SK-N-SH (cell line): ENCODE measurements at regions not wholly inside any gene's neighbourhood (a gene's known extent, or its start where the extent isn't known, plus 50 kb on each side); places are given as distances from the start of the nearest gene placed in this dataset.
"Not testable (repeated sequence)": the region's sequence is repeated elsewhere in the genome, so short reads cannot be mapped to it uniquely, and the experiment has no call there.

Experiments
- CTCF ChIA-PET: fragments of 300-600, 350-600 bp; formaldehyde crosslinking; extraction: SDS; loops from one replicate; lab custom pipeline; 2021; lab: Yijun Ruan, JAX
- POLR2A ChIA-PET: fragments of 350-600 bp; sonication (Branson Sonifier 250); formaldehyde crosslinking; extraction: SDS; loops from one replicate; lab custom pipeline; 2020; ENCODE audit warnings: antibody characterized with exemption, inconsistent platforms; lab: Yijun Ruan, JAX
- DNase-seq: peaks from one replicate; pipeline ENCODE4 v3.0.0; 2012
- H2AFZ ChIP-seq: fragments of 200-600 bp; sonication (generic); 2 replicates; pipeline ENCODE4 v1.8.1; 2016; ENCODE audit warnings: antibody characterized with exemption, mild to moderate bottlenecking, low read depth
- H3F3A ChIP-seq: fragments of 200-600 bp; sonication (generic); replicated peaks from 2 replicates; pipeline ENCODE3; 2016; ENCODE audit warnings: antibody characterized with exemption, mild to moderate bottlenecking; ENCODE audit not compliant: insufficient read depth
- H3K27ac ChIP-seq, 2 experiments: fragments of 200-500 bp in 1 of 2; fragments of 200-600 bp in 1 of 2; sonication (Bioruptor generic) in 1 of 2; sonication (generic), shearing (Covaris generic) in 1 of 2; 2 replicates each; pipeline versions ENCODE4 v1.5.1 to v1.6.1; 2014 to 2016; ENCODE audit warnings: low read depth in 2 of 2, inconsistent platforms in 1 of 2, low read length in 1 of 2, mild to moderate bottlenecking in 1 of 2, mixed read lengths in 1 of 2
- H3K27me3 ChIP-seq: fragments of 200-600 bp; sonication (generic), shearing (Covaris generic); 2 replicates; pipeline ENCODE4 v1.6.1; 2016; ENCODE audit warnings: mixed run types; ENCODE audit not compliant: insufficient read depth
- H3K36me3 ChIP-seq, 2 experiments: fragments of 200-500 bp in 1 of 2; fragments of 200-600 bp in 1 of 2; sonication (Bioruptor generic) in 1 of 2; sonication (generic) in 1 of 2; replicated peaks in 1 of 2; 2 replicates each; pipeline versions ENCODE3 to v1.5.1; 2014 to 2016; ENCODE audit warnings: low read length in 1 of 2, mild to moderate bottlenecking in 1 of 2; ENCODE audit not compliant: insufficient read depth in 2 of 2, control insufficient read depth in 1 of 2
- H3K4me1 ChIP-seq, 2 experiments: fragments of 200-500 bp in 1 of 2; fragments of 200-600 bp in 1 of 2; sonication (Bioruptor generic) in 1 of 2; sonication (generic), shearing (Covaris generic) in 1 of 2; 2 replicates each; pipeline versions ENCODE4 v1.5.1 to v1.6.1; 2014 to 2016; ENCODE audit warnings: low read depth in 1 of 2, low read length in 1 of 2, mixed run types in 1 of 2; ENCODE audit not compliant: insufficient read depth in 2 of 2, control insufficient read depth in 1 of 2
- H3K4me2 ChIP-seq: fragments of 200-600 bp; sonication (generic), shearing (Covaris generic); 2 replicates; pipeline ENCODE4 v1.6.1; 2017; ENCODE audit warnings: mixed run types
- H3K4me3 ChIP-seq, 2 experiments: fragments of 200-500 bp in 1 of 2; fragments of 200-600 bp in 1 of 2; sonication (Bioruptor generic) in 1 of 2; sonication (generic), shearing (Covaris generic) in 1 of 2; 2 replicates each; pipeline versions ENCODE4 v1.5.1 to v1.8.1; 2014 to 2016; ENCODE audit warnings: low read depth in 2 of 2, inconsistent platforms in 1 of 2, low read length in 1 of 2, mild to moderate bottlenecking in 1 of 2, mixed read lengths in 1 of 2, moderate library complexity in 1 of 2
- H3K79me2 ChIP-seq: fragments of 200-600 bp; sonication (generic); 2 replicates; pipeline ENCODE4 v1.8.1; 2017; ENCODE audit warnings: mild to moderate bottlenecking; ENCODE audit not compliant: insufficient read depth
- H3K9ac ChIP-seq: fragments of 200-600 bp; sonication (generic); 2 replicates; pipeline ENCODE4 v1.6.1; 2017; ENCODE audit warnings: mixed run types
- H3K9me2 ChIP-seq: fragments of 200-600 bp; sonication (generic); 2 replicates; pipeline ENCODE4 v1.6.1; 2017; ENCODE audit warnings: mixed run types
- H3K9me3 ChIP-seq: fragments of 200-600 bp; sonication (generic); 2 replicates; pipeline ENCODE4 v1.6.1; 2017; ENCODE audit warnings: mixed run types, mild to moderate bottlenecking, moderate library complexity
- H4K20me1 ChIP-seq: fragments of 200-600 bp; sonication (generic); 2 replicates; pipeline ENCODE4 v1.6.1; 2017; ENCODE audit warnings: mild to moderate bottlenecking, mixed run types; ENCODE audit not compliant: insufficient read depth
- WGBS: methylation state at CpG from one replicate; pipeline ENCODE4 v1.1.6; 2017; ENCODE audit warnings: low lambda C conversion rate; 5-methylcytosine and 5-hydroxymethylcytosine counted together

DNA sequence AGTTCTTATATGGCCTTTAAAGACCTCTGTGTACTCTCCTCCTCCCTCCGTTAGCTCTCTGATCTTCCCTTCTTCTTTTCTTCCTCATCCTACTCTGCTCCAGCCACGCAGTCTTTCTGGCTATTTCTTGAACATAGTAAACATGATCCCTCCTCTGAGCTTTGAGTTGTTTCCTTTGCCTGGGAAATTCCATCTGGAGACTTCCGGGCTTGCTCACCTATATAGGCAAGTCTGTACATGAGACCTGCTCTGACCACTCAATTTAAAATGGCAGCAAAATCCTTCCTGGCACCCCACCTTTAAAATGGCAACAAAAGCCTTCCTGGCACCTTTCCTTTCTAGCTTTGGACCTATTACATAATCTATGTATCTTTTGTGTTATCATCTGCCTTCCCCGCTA is 517.6 kb downstream of the TTLL7 start:
- H3K79me2 ChIP-seq, H3K27me3 ChIP-seq, H3K4me2 ChIP-seq, H4K20me1 ChIP-seq, H3K9ac ChIP-seq, H2AFZ ChIP-seq, H3K9me2 ChIP-seq, POLR2A ChIA-PET, H3K27ac ChIP-seq, H3K4me1 ChIP-seq, H3K4me3 ChIP-seq, H3K9me3 ChIP-seq, H3F3A ChIP-seq, H3K36me3 ChIP-seq, DNase-seq, CTCF ChIA-PET: not testable (repeated sequence)
- 68% methylated on average over 3 of the region's 4 CpGs for WGBS

- H2AFZ ChIP-seq, H3K9ac ChIP-seq, H3K4me3 ChIP-seq, H4K20me1 ChIP-seq, H3F3A ChIP-seq, H3K4me1 ChIP-seq, CTCF ChIA-PET, POLR2A ChIA-PET, H3K9me2 ChIP-seq, DNase-seq, H3K27me3 ChIP-seq, H3K27ac ChIP-seq, H3K36me3 ChIP-seq, H3K4me2 ChIP-seq, H3K9me3 ChIP-seq, H3K79me2 ChIP-seq: not testable (repeated sequence)
- WGBS, result 44% methylated on average over 5 of the region's 5 CpGs
Observed at GRCh38 chr1:83479591-83480239, 519.2 kb downstream of the TTLL7 start.

DNA sequence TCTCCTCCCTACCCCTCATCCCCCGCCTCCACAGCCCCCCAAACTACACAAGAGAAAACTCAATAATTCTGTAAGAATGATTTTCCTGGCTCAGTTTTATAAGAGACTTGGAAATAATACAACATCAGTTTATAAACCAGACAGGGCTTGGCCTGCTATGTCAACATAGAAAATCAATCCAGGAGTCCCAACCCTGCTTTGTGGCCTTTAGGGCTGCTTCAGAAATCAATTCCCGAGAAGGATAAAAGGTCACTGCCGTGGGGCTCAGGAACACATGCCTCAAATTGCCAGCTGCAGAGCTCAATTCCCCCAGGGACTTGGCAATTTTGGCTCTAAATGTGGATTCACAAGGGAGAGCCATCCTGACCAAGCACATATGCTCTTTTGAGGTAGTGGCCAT is 520.8 kb downstream of the TTLL7 start:
- H3K79me2 ChIP-seq, H3K4me1 ChIP-seq, H3K27me3 ChIP-seq, H2AFZ ChIP-seq, H3K4me2 ChIP-seq, H3K27ac ChIP-seq, H3K36me3 ChIP-seq, H4K20me1 ChIP-seq, CTCF ChIA-PET, H3K9me2 ChIP-seq, H3K9me3 ChIP-seq, H3K9ac ChIP-seq, H3K4me3 ChIP-seq, DNase-seq, POLR2A ChIA-PET, H3F3A ChIP-seq: not testable (repeated sequence)
- WGBS, result 29% methylated on average over 1 of the region's 3 CpGs

DNA sequence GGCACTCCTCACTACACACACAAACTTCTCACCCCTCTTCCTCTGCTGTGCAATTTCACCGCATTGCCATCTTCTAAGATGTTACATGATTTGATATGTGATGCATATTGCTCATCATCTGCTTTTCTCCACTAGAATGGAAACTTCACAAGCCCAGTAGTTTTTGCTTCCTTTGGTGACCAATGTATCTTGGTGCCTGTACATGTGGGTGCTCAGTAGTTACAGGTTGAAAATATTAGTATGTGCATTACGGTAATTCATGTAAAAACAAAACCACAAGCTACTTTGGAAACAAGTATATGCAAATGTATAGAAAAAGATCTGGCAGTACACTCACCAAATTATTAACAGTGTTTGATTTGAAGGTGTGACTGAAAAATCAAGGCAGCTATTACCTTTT is 522.4 kb downstream of the TTLL7 start:
- DNase-seq, H3K9me3 ChIP-seq, H3K4me1 ChIP-seq, H3K9ac ChIP-seq, H3K9me2 ChIP-seq, H3K79me2 ChIP-seq, H3K4me3 ChIP-seq, H4K20me1 ChIP-seq, H3K27me3 ChIP-seq, H2AFZ ChIP-seq, H3K36me3 ChIP-seq, CTCF ChIA-PET, H3K27ac ChIP-seq, H3K4me2 ChIP-seq, POLR2A ChIA-PET, H3F3A ChIP-seq: not testable (repeated sequence)
- 47% methylated on average over 2 of the region's 2 CpGs for WGBS

GRCh38 chr1:83474946-83475345 is 524.0 kb downstream of the TTLL7 start:
- H4K20me1 ChIP-seq, H3F3A ChIP-seq, H3K27ac ChIP-seq, H3K4me3 ChIP-seq, H3K9me2 ChIP-seq, H2AFZ ChIP-seq, H3K9me3 ChIP-seq, POLR2A ChIA-PET, H3K4me2 ChIP-seq, DNase-seq, H3K9ac ChIP-seq, H3K27me3 ChIP-seq, H3K4me1 ChIP-seq, H3K79me2 ChIP-seq, H3K36me3 ChIP-seq, CTCF ChIA-PET: not testable (repeated sequence)
- WGBS, result 31% methylated on average over 3 of the region's 3 CpGs

GRCh38 chr1:83473986-83474385 is 524.9 kb downstream of the TTLL7 start:
- H3K4me1 ChIP-seq, H3K4me3 ChIP-seq, H3K9me3 ChIP-seq, CTCF ChIA-PET, H3K9me2 ChIP-seq, H3K79me2 ChIP-seq, H3K27ac ChIP-seq, H3K36me3 ChIP-seq, H3F3A ChIP-seq, H2AFZ ChIP-seq, DNase-seq, H3K4me2 ChIP-seq, POLR2A ChIA-PET, H3K9ac ChIP-seq, H3K27me3 ChIP-seq, H4K20me1 ChIP-seq: not testable (repeated sequence)
- 28% methylated on average over 3 of the region's 3 CpGs for WGBS

GRCh38 chr1:83472066-83472465 is 526.9 kb downstream of the TTLL7 start:
- H3K79me2 ChIP-seq, H3K9me3 ChIP-seq, H3K4me2 ChIP-seq, H3K4me1 ChIP-seq, H3K9me2 ChIP-seq, H4K20me1 ChIP-seq, DNase-seq, POLR2A ChIA-PET, CTCF ChIA-PET, H3K36me3 ChIP-seq, H3K27ac ChIP-seq, H3K9ac ChIP-seq, H3F3A ChIP-seq, H3K27me3 ChIP-seq, H2AFZ ChIP-seq, H3K4me3 ChIP-seq: not testable (repeated sequence)
- 36% methylated on average over 3 of the region's 3 CpGs for WGBS
